GM23338 (cell line): ENCODE measurements at regions not wholly inside any gene's neighbourhood (a gene's known extent, or its start where the extent isn't known, plus 50 kb on each side); places are given as distances from the start of the nearest gene placed in this dataset.

ENCODE experiments used
- ATAC-seq: fragments of 200-7000 bp; cut with Tn5 transposase; 3 replicates; pipeline ENCODE4 v1.9.1; 2020
- DNase-seq: peaks from one replicate; pipeline ENCODE4 v3.0.0-alpha.2; 2015; ENCODE audit warnings: low spot score
- H2AFZ ChIP-seq: fragments of 200-600 bp; sonication (generic); 2 replicates; pipeline ENCODE4 v1.8.0; 2016; ENCODE audit warnings: antibody characterized with exemption, mild to moderate bottlenecking, moderate library complexity
- H3F3A ChIP-seq: fragments of 200-600 bp; sonication (generic); replicated peaks from 2 replicates; pipeline ENCODE4 v1.8.0; 2017; ENCODE audit warnings: antibody characterized with exemption, mixed run types, low read depth
- H3K27ac ChIP-seq: fragments of 200-600 bp; sonication (generic); 2 replicates; pipeline ENCODE4 v1.6.1; 2016; ENCODE audit warnings: low read depth
- H3K27me3 ChIP-seq: fragments of 200-600 bp; sonication (generic); 2 replicates; pipeline ENCODE4 v1.8.0; 2016; ENCODE audit warnings: mild to moderate bottlenecking, mixed run types, moderate library complexity; ENCODE audit not compliant: insufficient read depth
- H3K36me3 ChIP-seq: fragments of 200-600 bp; sonication (generic); 2 replicates; pipeline ENCODE4 v1.8.0; 2016; ENCODE audit warnings: mild to moderate bottlenecking; ENCODE audit not compliant: insufficient read depth
- H3K4me1 ChIP-seq: fragments of 200-600 bp; sonication (generic); 2 replicates; pipeline ENCODE4 v1.8.0; 2016; ENCODE audit warnings: mild to moderate bottlenecking, moderate library complexity; ENCODE audit not compliant: insufficient read depth
- H3K4me2 ChIP-seq: fragments of 200-600 bp; sonication (generic); 2 replicates; pipeline ENCODE4 v1.7.1; 2017; ENCODE audit warnings: mixed run types
- H3K4me3 ChIP-seq: fragments of 200-600 bp; sonication (generic); 2 replicates; pipeline ENCODE4 v1.6.1; 2016; ENCODE audit warnings: mixed run types
- H3K79me2 ChIP-seq: fragments of 200-600 bp; sonication (generic); replicated peaks from 2 replicates; pipeline ENCODE4 v1.8.0; 2017; ENCODE audit warnings: mild to moderate bottlenecking; ENCODE audit not compliant: insufficient read depth
- H3K9me2 ChIP-seq: fragments of 200-600 bp; sonication (generic); 2 replicates; pipeline ENCODE4 v1.8.0; 2017; ENCODE audit not compliant: insufficient read depth
- H4K20me1 ChIP-seq: fragments of 200-600 bp; sonication (generic); replicated peaks from 2 replicates; pipeline ENCODE4 v1.8.0; 2017; ENCODE audit warnings: mild to moderate bottlenecking; ENCODE audit not compliant: insufficient read depth
- H3K27ac Mint-ChIP-seq: 2 replicates; pipeline ENCODE4 v1.8.0; 2020; ENCODE audit warnings: inconsistent platforms, mild to moderate bottlenecking, moderate library complexity, mixed read lengths
- H3K27me3 Mint-ChIP-seq: 3 replicates; pipeline ENCODE4 v1.8.0; 2022; ENCODE audit warnings: low read depth, mild to moderate bottlenecking, moderate library complexity, mixed read lengths, inconsistent platforms; ENCODE audit not compliant: insufficient read depth, poor library complexity
- H3K36me3 Mint-ChIP-seq: 3 replicates; pipeline ENCODE4 v1.8.0; 2021; ENCODE audit warnings: low read depth, mild to moderate bottlenecking, inconsistent platforms, moderate library complexity, mixed read lengths
- H3K4me1 Mint-ChIP-seq: 3 replicates; pipeline ENCODE4 v1.8.0; 2020; ENCODE audit warnings: mild to moderate bottlenecking, inconsistent platforms, mixed read lengths
- H3K4me3 Mint-ChIP-seq: 3 replicates; pipeline ENCODE4 v1.8.0; 2021; ENCODE audit warnings: moderate library complexity, mild to moderate bottlenecking, inconsistent platforms, mixed read lengths
- H3K9me3 Mint-ChIP-seq: 3 replicates; pipeline ENCODE4 v1.8.0; 2020; ENCODE audit warnings: moderate library complexity, mild to moderate bottlenecking, inconsistent platforms, mixed read lengths
- CREB1 ChIP-seq: fragments of 250-450 bp; sonication (Bioruptor Pico); IDR thresholded peaks from 2 replicates; pipeline ENCODE4 v1.5.0; 2020; ENCODE audit warnings: low read depth, mild to moderate bottlenecking, moderate library complexity
- CTCF ChIP-seq, 2 experiments: fragments of 200-600 bp in 1 of 2; sonication (generic) in 1 of 2; conservative IDR thresholded peaks; 2 replicates each; pipeline versions ENCODE4 v1.5.1 to v1.6.1; 2016 to 2017; ENCODE audit warnings: antibody characterized with exemption in 2 of 2, low read depth in 2 of 2, mild to moderate bottlenecking in 2 of 2, moderate library complexity in 1 of 2
- EZH2 ChIP-seq: fragments of 200-600 bp; sonication (generic); IDR thresholded peaks from one replicate; pipeline ENCODE4 v1.8.0; 2017; ENCODE audit warnings: antibody characterized with exemption, mild to moderate bottlenecking, low read depth; ENCODE audit not compliant: unreplicated experiment
- EZH2phosphoT487 ChIP-seq: fragments of 200-600 bp; sonication (generic); IDR thresholded peaks from one replicate; pipeline ENCODE4 v1.8.1; 2018; ENCODE audit warnings: antibody characterized with exemption; ENCODE audit not compliant: unreplicated experiment
- JUNB ChIP-seq: IDR thresholded peaks from one replicate; pipeline ENCODE4 v1.6.1; 2016; ENCODE audit warnings: antibody characterized with exemption; ENCODE audit not compliant: unreplicated experiment
- NANOG ChIP-seq: IDR thresholded peaks from 2 replicates; pipeline ENCODE4 v1.6.1; 2016; ENCODE audit warnings: antibody characterized with exemption, borderline replicate concordance
- POLR2AphosphoS5 ChIP-seq: IDR thresholded peaks from 2 replicates; pipeline ENCODE4 v1.6.1; 2016; ENCODE audit warnings: antibody characterized with exemption, low read depth
- STAT1 ChIP-seq: IDR thresholded peaks from one replicate; pipeline ENCODE4 v1.6.1; 2016; ENCODE audit warnings: antibody characterized with exemption; ENCODE audit not compliant: unreplicated experiment
- ZNF114 ChIP-seq: fragments of 250-450 bp; sonication (Bioruptor Pico); IDR thresholded peaks from 2 replicates; pipeline ENCODE4 v1.5.0; 2020; ENCODE audit warnings: mild to moderate bottlenecking, moderate library complexity
- ZNF331 ChIP-seq: fragments of 250-450 bp; sonication (Bioruptor Pico); IDR thresholded peaks from 2 replicates; pipeline ENCODE4 v1.5.0; 2020; ENCODE audit warnings: low read depth, mild to moderate bottlenecking, moderate library complexity
- ZNF462 ChIP-seq: fragments of 250-450 bp; sonication (Bioruptor Pico); IDR thresholded peaks from 2 replicates; pipeline ENCODE4 v1.5.0; 2020; ENCODE audit warnings: mild to moderate bottlenecking, moderate library complexity
- TF ChIP-seq, protein P1 (sequence below): IDR thresholded peaks from one replicate; pipeline ENCODE4 v1.6.1; 2018; ENCODE audit warnings: antibody characterized with exemption; ENCODE audit not compliant: unreplicated experiment
- TF ChIP-seq, protein P2 (sequence below): IDR thresholded peaks from 2 replicates; pipeline ENCODE4 v1.6.1; 2016; ENCODE audit warnings: antibody characterized with exemption

DNA sequence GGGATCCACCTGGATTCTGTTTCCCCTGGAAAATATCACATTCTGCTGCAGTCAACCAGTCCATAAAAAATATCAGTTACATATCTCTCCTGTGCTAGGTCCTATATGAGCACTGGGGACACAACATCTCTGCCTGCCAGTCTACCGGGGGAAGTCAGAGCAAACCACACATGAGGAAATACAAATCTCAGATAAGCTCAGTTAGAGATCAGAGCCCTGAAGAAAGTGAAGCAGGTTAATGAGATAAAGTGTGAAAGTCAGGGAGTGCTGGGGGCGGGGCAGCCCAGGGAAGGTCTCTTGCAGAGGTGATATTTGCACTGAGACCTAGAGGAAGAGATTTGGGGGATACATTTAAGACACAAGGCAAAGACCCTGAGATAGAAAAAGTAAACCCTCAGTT lies 67.8 kb upstream of the SLC1A1 start:
- Histone ChIP-seq H3K4me1 (peaks cover 5% of the 10 kb centered on the region; the same call in 1 of the 2 replicates), H3K79me2 (no peaks in the 10 kb centered on the region), H3K4me2 (no peak overlapping the region), H2AFZ (no peak overlapping the region; the same call in 1 of the 2 replicates), H3K9me2 (peaks cover 6% of the 10 kb centered on the region; the same call in 1 of the 2 replicates), H3K27ac (no peak overlapping the region), H4K20me1 (no peaks in the 10 kb centered on the region), H3K4me3 (no peak overlapping the region), H3K36me3 (no peaks in the 10 kb centered on the region), H3K27me3 (no peaks in the 10 kb centered on the region), H3F3A (no peaks in the 10 kb centered on the region)
- no peak overlapping the region for H3K4me3 Mint-ChIP-seq
- H3K9me3 Mint-ChIP-seq = no peaks in the 10 kb centered on the region
- H3K4me1 Mint-ChIP-seq = peaks cover 18% of the 10 kb centered on the region
- ATAC-seq (no peak), DNase-seq (no peak)
- peaks cover 2% of the 10 kb centered on the region for H3K27me3 Mint-ChIP-seq
- TF ChIP-seq NANOG (no peak), EZH2phosphoT487 (no peak), EZH2 (no peak), JUNB (no peak), ZNF462 (CRISPR knock-in tag) (no peak), CREB1 (CRISPR knock-in tag) (no peak), STAT1 (no peak), POLR2AphosphoS5 (no peak), ZNF114 (CRISPR knock-in tag) (no peak), CTCF (conservative IDR thresholded peaks at IDR 0.05; ENCODE audit: low read depth in 2 of 2) (no peak), ZNF331 (no peak)
- TF ChIP-seq, protein P1, sequence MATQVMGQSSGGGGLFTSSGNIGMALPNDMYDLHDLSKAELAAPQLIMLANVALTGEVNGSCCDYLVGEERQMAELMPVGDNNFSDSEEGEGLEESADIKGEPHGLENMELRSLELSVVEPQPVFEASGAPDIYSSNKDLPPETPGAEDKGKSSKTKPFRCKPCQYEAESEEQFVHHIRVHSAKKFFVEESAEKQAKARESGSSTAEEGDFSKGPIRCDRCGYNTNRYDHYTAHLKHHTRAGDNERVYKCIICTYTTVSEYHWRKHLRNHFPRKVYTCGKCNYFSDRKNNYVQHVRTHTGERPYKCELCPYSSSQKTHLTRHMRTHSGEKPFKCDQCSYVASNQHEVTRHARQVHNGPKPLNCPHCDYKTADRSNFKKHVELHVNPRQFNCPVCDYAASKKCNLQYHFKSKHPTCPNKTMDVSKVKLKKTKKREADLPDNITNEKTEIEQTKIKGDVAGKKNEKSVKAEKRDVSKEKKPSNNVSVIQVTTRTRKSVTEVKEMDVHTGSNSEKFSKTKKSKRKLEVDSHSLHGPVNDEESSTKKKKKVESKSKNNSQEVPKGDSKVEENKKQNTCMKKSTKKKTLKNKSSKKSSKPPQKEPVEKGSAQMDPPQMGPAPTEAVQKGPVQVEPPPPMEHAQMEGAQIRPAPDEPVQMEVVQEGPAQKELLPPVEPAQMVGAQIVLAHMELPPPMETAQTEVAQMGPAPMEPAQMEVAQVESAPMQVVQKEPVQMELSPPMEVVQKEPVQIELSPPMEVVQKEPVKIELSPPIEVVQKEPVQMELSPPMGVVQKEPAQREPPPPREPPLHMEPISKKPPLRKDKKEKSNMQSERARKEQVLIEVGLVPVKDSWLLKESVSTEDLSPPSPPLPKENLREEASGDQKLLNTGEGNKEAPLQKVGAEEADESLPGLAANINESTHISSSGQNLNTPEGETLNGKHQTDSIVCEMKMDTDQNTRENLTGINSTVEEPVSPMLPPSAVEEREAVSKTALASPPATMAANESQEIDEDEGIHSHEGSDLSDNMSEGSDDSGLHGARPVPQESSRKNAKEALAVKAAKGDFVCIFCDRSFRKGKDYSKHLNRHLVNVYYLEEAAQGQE = no peak
- TF ChIP-seq, protein P2, sequence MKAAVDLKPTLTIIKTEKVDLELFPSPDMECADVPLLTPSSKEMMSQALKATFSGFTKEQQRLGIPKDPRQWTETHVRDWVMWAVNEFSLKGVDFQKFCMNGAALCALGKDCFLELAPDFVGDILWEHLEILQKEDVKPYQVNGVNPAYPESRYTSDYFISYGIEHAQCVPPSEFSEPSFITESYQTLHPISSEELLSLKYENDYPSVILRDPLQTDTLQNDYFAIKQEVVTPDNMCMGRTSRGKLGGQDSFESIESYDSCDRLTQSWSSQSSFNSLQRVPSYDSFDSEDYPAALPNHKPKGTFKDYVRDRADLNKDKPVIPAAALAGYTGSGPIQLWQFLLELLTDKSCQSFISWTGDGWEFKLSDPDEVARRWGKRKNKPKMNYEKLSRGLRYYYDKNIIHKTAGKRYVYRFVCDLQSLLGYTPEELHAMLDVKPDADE = no peak
- peak overlapping the region; percentile 62; the same call in 1 of the 2 replicates for H3K27ac Mint-ChIP-seq
- H3K36me3 Mint-ChIP-seq = no peaks in the 10 kb centered on the region
